CD14-positive monocyte (primary cell): ENCODE measurements at regions not wholly inside any gene's neighbourhood (a gene's known extent, or its start where the extent isn't known, plus 50 kb on each side); places are given as distances from the start of the nearest gene placed in this dataset.

Source experiments
- DNase-seq, 3 donors: peaks; one replicate each; pipeline ENCODE4 v3.0.0-alpha.2; 2011 to 2022
- H2AFZ ChIP-seq: 2 replicates; pipeline ENCODE4 v1.6.0; 2012; ENCODE audit warnings: mild to moderate bottlenecking, low read depth, low read length, inconsistent platforms; ENCODE audit not compliant: insufficient read depth, poor library complexity, severe bottlenecking
- H3K27ac ChIP-seq, 2 donors: 1 replicate in 1 of 2; 2 replicates in 1 of 2; pipeline ENCODE4 v1.5.1; 2012 to 2013; ENCODE audit warnings: low read length in 2 of 2, control low read depth in 1 of 2, inconsistent platforms in 1 of 2, low read depth in 1 of 2, mild to moderate bottlenecking in 1 of 2
- H3K27me3 ChIP-seq, 2 donors: one replicate each; pipeline versions ENCODE4 v1.6.0 to v1.6.1; 2011 to 2013; ENCODE audit warnings: low read length in 2 of 2; ENCODE audit not compliant: control insufficient read depth in 2 of 2, insufficient read depth in 2 of 2
- H3K36me3 ChIP-seq, 2 donors: replicated peaks in 1 of 2; 1 replicate in 1 of 2; 2 replicates in 1 of 2; pipeline versions ENCODE4 v1.5.1 to v1.6.1; 2012 to 2013; ENCODE audit warnings: low read length in 2 of 2, control low read depth in 1 of 2, inconsistent platforms in 1 of 2, mild to moderate bottlenecking in 1 of 2; ENCODE audit not compliant: insufficient read depth in 2 of 2, control insufficient read depth in 1 of 2
- H3K4me1 ChIP-seq, 2 donors: 1 replicate in 1 of 2; 2 replicates in 1 of 2; pipeline versions ENCODE4 v1.5.1 to v1.6.1; 2012 to 2013; ENCODE audit warnings: low read length in 2 of 2, control low read depth in 1 of 2, inconsistent platforms in 1 of 2, mild to moderate bottlenecking in 1 of 2, moderate library complexity in 1 of 2; ENCODE audit not compliant: insufficient read depth in 2 of 2, control insufficient read depth in 1 of 2
- H3K4me2 ChIP-seq: replicated peaks from 2 replicates; pipeline ENCODE3; 2012; ENCODE audit warnings: low read length, moderate library complexity, mild to moderate bottlenecking; ENCODE audit not compliant: poor library complexity, severe bottlenecking; ENCODE audit errors: extremely low read depth
- H3K4me3 ChIP-seq, 3 experiments: fragments of 200-600 bp in 1 of 3; sonication (generic) in 1 of 3; replicated peaks in 1 of 3; 1 replicate in 2 of 3; 2 replicates in 1 of 3; pipeline ENCODE4 v1.5.1; 2011 to 2013; ENCODE audit warnings: low read length in 3 of 3, mild to moderate bottlenecking in 3 of 3, control low read depth in 2 of 3, low read depth in 2 of 3, inconsistent platforms in 1 of 3, moderate library complexity in 1 of 3
- H3K79me2 ChIP-seq: 2 replicates; pipeline ENCODE4 v1.6.0; 2012; ENCODE audit warnings: mild to moderate bottlenecking, control low read depth, inconsistent platforms, low read length, moderate library complexity; ENCODE audit not compliant: insufficient read depth
- H3K9ac ChIP-seq: 2 replicates; pipeline ENCODE4 v1.6.0; 2017; ENCODE audit warnings: low read length, mild to moderate bottlenecking; ENCODE audit not compliant: insufficient read depth, poor library complexity, severe bottlenecking
- H3K9me3 ChIP-seq, 2 donors: replicated peaks in 1 of 2; 1 replicate in 1 of 2; 2 replicates in 1 of 2; pipeline versions ENCODE4 v1.5.1 to v1.6.1; 2012 to 2013; ENCODE audit warnings: low read length in 2 of 2, control low read depth in 1 of 2; ENCODE audit not compliant: control insufficient read depth in 1 of 2, insufficient read depth in 1 of 2
- H4K20me1 ChIP-seq: 2 replicates; pipeline ENCODE4 v1.6.0; 2012; ENCODE audit warnings: mild to moderate bottlenecking, low read length, control low read depth, moderate library complexity; ENCODE audit not compliant: insufficient read depth
- H3K27ac Mint-ChIP-seq, 7 donors: one replicate each; pipeline ENCODE4 v1.8.0; 2020; ENCODE audit warnings: mild to moderate bottlenecking in 7 of 7, mixed read lengths in 7 of 7, moderate library complexity in 6 of 7, inconsistent platforms in 2 of 7
- H3K27me3 Mint-ChIP-seq, 3 donors: one replicate each; pipeline ENCODE4 v1.8.0; 2021 to 2022; ENCODE audit warnings: low read depth in 3 of 3, mild to moderate bottlenecking in 3 of 3, mixed read lengths in 3 of 3, moderate library complexity in 3 of 3, inconsistent platforms in 1 of 3
- H3K36me3 Mint-ChIP-seq, 2 donors: one replicate each; pipeline ENCODE4 v1.8.0; 2020; ENCODE audit warnings: mixed read lengths in 2 of 2, inconsistent platforms in 1 of 2, mild to moderate bottlenecking in 1 of 2
- H3K4me1 Mint-ChIP-seq: one replicate; pipeline ENCODE4 v1.8.0; 2020; ENCODE audit warnings: mild to moderate bottlenecking, mixed read lengths
- H3K4me3 Mint-ChIP-seq, 2 donors: one replicate each; pipeline ENCODE4 v1.8.0; 2020; ENCODE audit warnings: mild to moderate bottlenecking in 2 of 2, mixed read lengths in 2 of 2, moderate library complexity in 1 of 2
- H3K9me3 Mint-ChIP-seq, 7 donors: one replicate each; pipeline ENCODE4 v1.8.0; 2020 to 2022; ENCODE audit warnings: mixed read lengths in 7 of 7, mild to moderate bottlenecking in 6 of 7, moderate library complexity in 6 of 7, inconsistent platforms in 2 of 7
- CTCF ChIP-seq: fragments of 200-600 bp; IDR thresholded peaks from one replicate; pipeline ENCODE4 v1.8.0; 2022; ENCODE audit warnings: antibody characterized with exemption, mild to moderate bottlenecking
- WGBS: methylation state at CpG from one replicate; pipeline ENCODE4 v1.1.5; 2013; ENCODE audit warnings: missing lambda C conversion rate; ENCODE audit not compliant: insufficient coverage; 5-methylcytosine and 5-hydroxymethylcytosine counted together
- intact Hi-C, 2 donors: fragments of 100-400 bp; cut with micrococcal nuclease; formaldehyde crosslinking; loops; one replicate each; pipeline versions ENCODE4 v1.15.0 to v1.15.1; 2023

- Histone ChIP-seq H3K9me3 (no peaks in the 10 kb centered on the region), H3K9ac (no peak overlapping the region), H3K27me3 (no peaks in the 10 kb centered on the region), H4K20me1 (no peaks in the 10 kb centered on the region), H3K4me1 (no peaks in the 10 kb centered on the region), H3K27ac (no peak overlapping the region), H3K4me2 (no peak overlapping the region), H3K4me3 (no peak overlapping the region), H3K36me3 (no peaks in the 10 kb centered on the region), H2AFZ (no peak overlapping the region), H3K79me2 (no peaks in the 10 kb centered on the region)
- H3K27ac Mint-ChIP-seq, result no peak overlapping the region
- intact Hi-C loops, result no loop called here
- 92% methylated on average over 4 of the region's 4 CpGs for WGBS
- H3K36me3 Mint-ChIP-seq, result no peaks in the 10 kb centered on the region
- peaks cover 0 to 3% (median 2%) of the 10 kb centered on the region in 3 donors for H3K27me3 Mint-ChIP-seq
- TF ChIP-seq CTCF, result no peak
- no peaks in the 10 kb centered on the region for H3K4me1 Mint-ChIP-seq
- H3K9me3 Mint-ChIP-seq, result peaks cover 0 to 5% (median 2%) of the 10 kb centered on the region in 7 donors
- DNase-seq, result no peak
- no peak overlapping the region for H3K4me3 Mint-ChIP-seq
Measured at GRCh38 chr15:81567924-81568323, 193.9 kb upstream of the TMC3 start.

- no peak overlapping the region for H3K27ac ChIP-seq
- H3K4me2 ChIP-seq, result no peak overlapping the region
- Mint-ChIP-seq H3K27me3 (peaks cover under 1 to 3% (median 1%) of the 10 kb centered on the region in 3 donors), H3K4me1 (no peaks in the 10 kb centered on the region), H3K4me3 (no peak overlapping the region), H3K36me3 (no peaks in the 10 kb centered on the region), H3K27ac (no peak overlapping the region), H3K9me3 (peaks cover 0 to 5% (median 1%) of the 10 kb centered on the region in 7 donors)
- no peak for TF ChIP-seq CTCF
- H2AFZ ChIP-seq, result no peak overlapping the region
- H3K79me2 ChIP-seq, result no peaks in the 10 kb centered on the region
- intact Hi-C loops, result no loop called here
- H3K4me1 ChIP-seq, result no peaks in the 10 kb centered on the region
- no peak overlapping the region for H3K9ac ChIP-seq
- no peaks in the 10 kb centered on the region for H3K36me3 ChIP-seq
- no CpG with 5 or more reads among the region's 2 CpGs for WGBS
- no peaks in the 10 kb centered on the region for H3K9me3 ChIP-seq
- no peaks in the 10 kb centered on the region for H4K20me1 ChIP-seq
- DNase-seq, result no peak
- H3K4me3 ChIP-seq, result no peak overlapping the region
- no peaks in the 10 kb centered on the region for H3K27me3 ChIP-seq
Measured at GRCh38 chr15:81562986-81563385, 189.0 kb upstream of the TMC3 start.
